ENCODE measurements at regions not wholly inside any gene's neighbourhood (a gene's known extent, or its start where the extent isn't known, plus 50 kb on each side); places are given as distances from the start of the nearest gene placed in this dataset.

GRCh38 chr11:33515347-33515746 is 185.3 kb downstream of the C11orf91 start:
- Histone ChIP-seq H3K36me3 (replicated peaks in 1 of 2) (no peaks in the 10 kb centered on the region), H3K9me3 (replicated peaks in 1 of 3) (no peaks in the 10 kb centered on the region), H3K27me3 (no peaks in the 10 kb centered on the region), H3K4me3 (no peak overlapping the region), H3K4me1 (replicated peaks in 1 of 2) (no peaks in the 10 kb centered on the region), H3K27ac (no peak overlapping the region)
- TF ChIP-seq POLR2A (IDR thresholded peaks at IDR 0.05) (no peak), CTCF (IDR thresholded peaks at IDR 0.05) (no peak)
- intact Hi-C loops (cut with DNase I): no loop called here
- WGBS, 4 donors: 52 to 70% (median 67%) methylated on average over 5 of the region's 5 CpGs
- no peak for DNase-seq

DNA sequence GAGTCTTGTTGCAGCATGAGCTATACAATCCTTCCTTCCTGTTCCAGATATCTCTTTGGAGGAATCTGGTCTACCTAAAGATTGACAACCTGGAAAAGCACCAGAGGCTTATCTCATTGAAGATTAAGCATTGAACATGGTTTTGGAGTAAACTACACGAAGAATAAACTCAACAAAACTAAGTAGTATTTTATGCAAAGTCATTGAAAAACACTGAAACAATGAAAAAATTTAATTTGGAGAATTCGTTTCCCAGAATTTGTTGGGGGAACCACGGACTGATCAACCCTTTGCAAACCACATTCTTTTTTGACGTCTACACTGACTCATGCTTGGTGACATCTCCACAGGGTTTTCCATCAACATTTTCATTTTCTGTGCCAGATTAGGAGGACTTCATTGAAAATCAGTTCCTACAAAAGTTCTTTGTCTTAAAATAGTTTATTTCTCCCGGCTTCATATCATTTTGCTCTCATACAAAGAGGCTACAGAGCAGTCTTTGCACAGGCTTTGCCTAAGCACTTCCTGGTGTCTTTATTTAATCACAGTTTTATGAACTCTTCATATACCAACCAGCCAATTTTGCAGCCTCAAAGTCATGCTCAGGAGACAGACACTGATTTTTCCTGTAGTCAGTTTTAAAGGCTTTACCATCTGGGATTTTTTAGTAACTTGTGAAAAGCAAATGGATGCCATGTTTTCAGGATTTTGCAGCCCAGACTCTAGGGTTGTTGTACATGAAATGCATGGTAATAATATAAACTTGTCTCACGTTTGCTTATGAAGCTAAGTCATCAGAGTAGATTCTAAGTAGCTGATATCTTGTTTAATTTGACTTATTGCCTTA is 186.3 kb downstream of the C11orf91 start:
- no peak for DNase-seq
- no peaks in the 10 kb centered on the region for H3K4me1 ChIP-seq (replicated peaks in 1 of 2)
- TF ChIP-seq POLR2A (IDR thresholded peaks at IDR 0.05) (no peak), CTCF (IDR thresholded peaks at IDR 0.05) (no peak)
- no peaks in the 10 kb centered on the region for H3K9me3 ChIP-seq (replicated peaks in 1 of 3)
- 70 to 82% (median 79%) methylated on average over 6 of the region's 6 CpGs for WGBS, 4 donors
- H3K27ac ChIP-seq: no peak overlapping the region
- no peaks in the 10 kb centered on the region for H3K36me3 ChIP-seq (replicated peaks in 1 of 2)
- H3K4me3 ChIP-seq: no peak overlapping the region
- H3K27me3 ChIP-seq: no peaks in the 10 kb centered on the region
- intact Hi-C loops (cut with DNase I): no loop called here

- no peaks in the 10 kb centered on the region for H3K4me1 ChIP-seq (replicated peaks in 1 of 2)
- no peaks in the 10 kb centered on the region for H3K27me3 ChIP-seq
- no peak for TF ChIP-seq CTCF (IDR thresholded peaks at IDR 0.05)
- TF ChIP-seq POLR2A (IDR thresholded peaks at IDR 0.05): no peak
- H3K9me3 ChIP-seq (replicated peaks in 1 of 3): no peaks in the 10 kb centered on the region
- no peak overlapping the region for H3K27ac ChIP-seq
- intact Hi-C loops (cut with DNase I): no loop called here
- H3K4me3 ChIP-seq: no peak overlapping the region
- H3K36me3 ChIP-seq (replicated peaks in 1 of 2): no peaks in the 10 kb centered on the region
- WGBS, 4 donors: 84 to 87% (median 85%) methylated on average over 3 of the region's 3 CpGs
- DNase-seq: no peak
Measured at GRCh38 chr11:33509632-33510031, 191.0 kb downstream of the C11orf91 start.

DNA sequence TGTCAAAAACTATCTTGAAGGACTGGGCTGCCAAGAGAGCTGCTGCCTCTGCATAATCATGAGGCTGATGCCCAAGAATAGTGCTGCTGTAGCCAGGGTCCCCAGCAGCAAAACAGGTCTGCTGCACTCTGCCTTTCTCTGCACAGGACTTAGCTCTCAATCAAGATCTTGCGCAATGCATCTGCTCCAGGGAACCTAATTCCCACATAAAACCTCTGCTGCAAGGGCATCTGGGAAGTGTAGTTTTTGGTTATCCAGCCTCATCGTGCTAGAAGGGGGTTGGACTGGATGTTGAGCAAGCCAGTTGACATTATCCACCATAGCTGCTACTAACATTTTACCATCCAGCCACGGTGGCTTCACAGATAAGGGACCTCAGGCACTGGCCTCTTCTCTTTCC is 192.7 kb downstream of the C11orf91 start:
- 56 to 70% (median 64%) methylated on average over 3 of the region's 3 CpGs for WGBS, 4 donors
- H3K27me3 ChIP-seq: no peaks in the 10 kb centered on the region
- intact Hi-C loops (cut with DNase I): no loop called here

More for the DNA sequence above, 192.7 kb downstream of the C11orf91 start:
- no peak for TF ChIP-seq POLR2A (IDR thresholded peaks at IDR 0.05)
- TF ChIP-seq CTCF (IDR thresholded peaks at IDR 0.05): no peak
- H3K4me1 ChIP-seq (replicated peaks in 1 of 2): no peaks in the 10 kb centered on the region
- peak in 4 of 7 donors; percentile 9 to 60 (median 21) for DNase-seq
- H3K9me3 ChIP-seq (replicated peaks in 1 of 3): no peaks in the 10 kb centered on the region
- H3K27ac ChIP-seq: no peak overlapping the region
- H3K4me3 ChIP-seq: no peak overlapping the region
- no peaks in the 10 kb centered on the region for H3K36me3 ChIP-seq (replicated peaks in 1 of 2)

Data from adrenal gland (tissue), 9 donors.